Stimulated activated CD4-positive, alpha-beta T cell treated with anti-CD3 and anti-CD28 coated beads, Interleukin-2, amount 100 ng/mL, for 48 hours (primary cell): ENCODE measurements at regions not wholly inside any gene's neighbourhood (a gene's known extent, or its start where the extent isn't known, plus 50 kb on each side); places are given as distances from the start of the nearest gene placed in this dataset.
"Not testable (repeated sequence)": the region's sequence is repeated elsewhere in the genome, so short reads cannot be mapped to it uniquely, and the experiment has no call there.

Source experiments
- DNase-seq, 2 donors: peaks; one replicate each; pipeline ENCODE4 v3.0.0-alpha.2; 2020

DNA sequence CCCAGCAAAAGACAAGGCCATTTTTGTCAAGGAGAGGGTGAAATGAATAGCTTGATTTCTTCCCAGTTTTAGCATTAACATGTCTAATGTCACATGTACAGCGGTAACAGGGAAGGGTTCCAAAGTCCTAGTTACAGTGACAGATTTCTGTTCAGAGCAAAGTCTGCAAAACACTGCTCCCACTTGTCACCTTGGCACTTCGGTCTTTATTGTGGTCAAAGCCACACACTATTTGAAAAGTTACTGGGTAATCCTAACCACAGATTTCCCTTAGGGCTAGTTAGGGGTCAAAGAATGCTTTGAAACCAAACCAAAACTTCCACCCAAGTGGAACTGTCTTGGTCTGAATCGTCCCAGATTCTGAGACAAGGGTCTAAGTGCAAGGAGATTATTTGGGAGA lies 455.6 kb downstream of the HS3ST3B1 start:
- no peak for DNase-seq

DNA sequence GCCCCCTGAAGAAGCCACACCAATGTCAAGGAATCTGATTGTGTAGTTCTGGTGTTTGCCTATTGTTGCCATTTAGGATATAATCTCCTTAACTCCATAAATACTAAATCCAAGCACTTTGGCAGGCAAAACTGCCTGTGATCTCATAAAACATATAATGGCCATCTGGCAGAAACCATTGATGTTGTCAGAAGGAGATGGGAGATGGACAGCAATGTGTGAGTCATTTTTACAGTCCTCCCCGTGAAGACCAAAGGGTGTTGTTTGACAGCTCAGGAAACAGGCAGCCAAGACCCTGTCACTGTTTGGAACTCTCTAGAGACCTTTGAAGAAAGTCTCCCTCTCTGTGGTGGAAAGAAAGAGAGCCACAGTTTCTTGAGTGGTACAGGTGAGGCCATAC lies 454.1 kb downstream of the HS3ST3B1 start:
- DNase-seq, result no peak

DNA sequence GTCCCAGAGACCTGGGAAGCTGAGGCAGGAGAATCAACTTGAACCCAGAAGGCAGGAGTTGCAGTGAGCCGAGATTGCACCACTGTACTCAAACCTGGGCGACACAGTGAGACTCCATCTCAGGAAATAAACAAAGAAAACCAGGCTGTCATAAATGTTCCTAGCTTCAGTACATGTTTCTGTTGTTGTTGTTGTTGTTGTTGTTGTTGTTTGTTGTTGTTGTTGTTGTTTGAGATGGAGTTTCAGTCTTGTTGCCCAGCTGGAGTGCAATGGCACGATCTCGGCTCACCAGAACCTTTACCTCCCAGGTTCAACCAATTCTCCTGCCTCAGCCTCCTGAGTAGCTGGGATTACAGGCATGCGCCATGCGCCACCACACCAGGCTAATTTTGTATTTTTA lies 452.5 kb downstream of the HS3ST3B1 start:
- DNase-seq, result no peak

DNA sequence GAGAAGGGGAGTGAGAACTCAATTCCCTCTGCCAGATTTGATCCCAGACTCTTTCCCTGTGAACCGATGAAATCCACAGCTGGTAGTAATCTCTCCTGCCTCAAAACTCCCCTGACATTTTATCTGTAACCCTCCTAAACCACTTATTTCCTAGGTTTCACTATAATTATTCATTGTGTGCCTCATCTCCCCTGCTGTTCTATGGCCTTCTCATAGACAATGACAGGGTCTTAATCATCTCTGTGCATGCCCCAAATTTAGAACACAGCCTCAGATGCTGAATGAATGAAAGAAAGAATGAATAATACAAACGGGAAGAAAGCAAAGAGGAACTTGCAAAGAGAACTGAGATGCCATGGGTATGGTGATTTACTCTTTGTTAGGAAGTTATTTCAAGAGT lies 451.1 kb downstream of the HS3ST3B1 start:
- no peak for DNase-seq

DNA sequence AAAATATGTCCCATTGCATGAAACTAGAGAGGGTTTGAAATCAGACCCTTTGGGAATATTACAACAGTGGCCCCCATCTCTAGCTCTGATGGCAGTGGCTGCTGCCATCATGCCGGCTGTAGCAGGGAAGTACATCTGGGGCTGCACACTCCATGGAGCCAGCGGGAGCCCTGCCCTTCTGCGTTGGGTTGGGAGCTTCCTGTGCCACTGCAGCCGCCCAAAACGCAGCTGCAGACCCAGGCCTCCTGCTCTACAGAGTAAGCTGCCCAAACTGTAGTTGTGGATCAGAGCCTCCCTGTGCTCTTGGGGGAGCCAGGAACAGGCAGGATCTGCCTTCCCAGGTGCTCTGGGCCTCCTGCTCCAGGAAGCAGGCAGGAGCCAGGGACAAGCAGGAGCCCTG lies 450.0 kb downstream of the HS3ST3B1 start:
- no peak for DNase-seq

DNA sequence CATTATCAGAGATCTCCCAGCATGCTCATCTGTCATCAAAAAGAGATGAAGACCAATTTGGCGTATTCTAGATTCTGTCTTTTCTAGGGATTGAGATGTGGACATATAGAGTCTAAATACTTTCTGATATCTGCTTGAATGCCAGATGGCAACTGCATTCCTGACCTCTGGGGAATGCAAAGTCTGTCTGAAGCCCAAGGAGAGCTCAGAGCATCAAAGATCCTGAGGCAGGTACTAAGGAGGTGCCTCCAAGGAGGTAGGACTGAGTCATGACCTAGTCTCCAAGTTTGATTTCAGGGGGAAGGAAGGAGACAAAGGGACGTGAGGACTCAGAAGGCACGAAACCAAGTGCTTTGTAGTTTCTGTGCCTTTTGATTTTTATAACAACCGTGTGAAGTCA lies 448.4 kb downstream of the HS3ST3B1 start:
- no peak for DNase-seq

DNA sequence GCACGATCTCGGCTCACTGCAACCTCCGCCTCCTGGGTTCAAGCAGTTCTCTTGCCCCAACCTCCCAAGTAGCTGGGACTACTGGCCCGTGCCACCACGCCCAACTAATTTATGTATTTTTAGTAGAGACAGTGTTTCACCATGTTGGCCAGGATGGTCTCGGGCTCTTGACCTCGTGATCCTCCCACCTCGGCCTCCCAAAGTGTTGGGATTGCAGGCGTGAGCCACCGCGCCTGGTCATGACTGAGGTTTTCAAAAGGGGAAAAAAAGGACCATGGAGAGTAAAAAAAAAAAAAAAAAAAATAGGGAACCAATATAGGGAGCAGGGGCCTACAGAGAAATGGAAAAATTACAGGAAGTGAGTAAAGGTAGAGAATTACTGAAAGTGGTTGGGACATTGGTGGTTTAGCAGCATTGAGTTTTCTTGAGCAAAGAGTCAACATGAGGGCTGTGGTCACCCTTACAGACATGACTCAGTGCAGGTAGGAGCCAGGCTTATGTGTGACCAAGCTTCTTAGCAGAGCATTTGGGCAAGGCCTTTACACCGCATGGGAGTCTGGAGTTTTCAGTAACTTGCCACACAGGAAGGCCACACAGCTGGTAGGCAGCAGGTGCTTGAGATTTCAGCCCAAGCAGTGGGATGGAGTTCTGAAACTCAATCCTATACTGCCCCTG lies 447.3 kb downstream of the HS3ST3B1 start:
- DNase-seq, result no peak

DNA sequence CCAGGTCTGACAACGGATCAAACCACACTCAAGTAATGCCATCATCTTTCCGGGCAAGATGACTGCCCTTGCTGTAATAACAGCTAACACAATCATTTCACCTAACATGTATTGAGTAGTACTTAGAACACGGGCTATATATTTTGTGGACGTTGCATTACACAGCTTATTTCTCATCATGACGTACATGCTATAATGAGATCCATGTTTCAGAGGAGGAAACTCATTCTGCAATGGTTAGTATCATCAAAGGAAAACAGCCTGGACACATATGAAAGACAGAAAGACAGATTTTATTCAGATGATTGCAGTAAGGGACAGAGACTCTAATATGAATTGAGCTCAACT lies 446.7 kb downstream of the HS3ST3B1 start:
- DNase-seq, result no peak

DNA sequence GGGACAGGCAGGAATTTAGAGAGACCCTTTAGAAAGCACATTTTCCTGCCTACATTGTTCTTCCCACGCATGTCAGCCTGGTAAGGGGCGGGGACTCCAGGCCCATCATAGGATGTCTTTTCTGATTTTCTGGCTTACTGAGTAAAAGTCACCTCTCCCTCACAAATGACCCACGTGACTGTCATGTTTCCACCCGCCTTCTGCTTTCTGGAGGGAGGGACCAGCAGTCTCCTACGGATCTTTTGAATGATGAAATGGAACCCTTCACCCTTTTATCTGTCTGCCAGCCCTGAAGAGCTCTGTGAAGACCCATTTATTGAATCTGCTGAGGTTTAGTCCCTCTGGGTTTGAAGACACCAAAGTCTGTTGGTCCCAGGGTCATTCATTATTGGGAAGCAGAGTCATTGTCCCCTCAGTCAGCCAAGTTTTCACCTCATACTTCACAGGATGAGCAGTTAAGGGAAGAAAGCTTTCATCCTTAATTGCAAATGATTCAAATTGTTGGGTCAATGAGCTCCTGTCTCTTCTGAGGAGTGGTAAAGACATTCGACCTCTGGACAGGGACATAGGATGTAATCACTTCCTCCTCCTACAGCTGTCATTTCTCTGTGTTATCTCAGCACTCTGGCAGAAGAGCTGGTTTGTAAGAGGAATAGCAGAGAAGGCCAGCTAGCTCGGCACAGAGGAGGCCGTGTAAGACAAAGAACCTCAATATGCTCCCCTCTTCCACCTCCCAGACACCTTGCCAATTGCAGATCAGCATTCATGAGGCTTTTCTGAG lies 446.1 kb downstream of the HS3ST3B1 start:
- DNase-seq, result no peak

DNA sequence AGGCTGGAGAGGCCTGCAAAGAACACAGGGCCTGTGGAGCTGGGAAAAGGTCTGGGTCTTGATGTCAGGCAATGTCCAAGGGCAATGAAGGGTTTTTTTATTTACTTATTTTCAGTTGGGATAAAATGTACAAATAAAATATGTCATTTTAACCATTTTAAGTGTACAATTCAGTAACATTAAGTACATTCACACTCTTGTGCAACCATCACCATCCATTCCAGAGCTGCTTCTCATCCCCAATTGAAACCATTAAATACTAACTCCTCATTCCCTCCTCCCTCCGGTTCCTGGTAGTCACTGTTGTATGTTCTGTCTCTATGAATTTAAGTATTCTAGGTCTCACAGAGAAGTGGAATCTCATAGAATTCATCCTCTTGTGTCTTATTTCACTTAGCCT lies 444.7 kb downstream of the HS3ST3B1 start:
- no peak for DNase-seq

DNA sequence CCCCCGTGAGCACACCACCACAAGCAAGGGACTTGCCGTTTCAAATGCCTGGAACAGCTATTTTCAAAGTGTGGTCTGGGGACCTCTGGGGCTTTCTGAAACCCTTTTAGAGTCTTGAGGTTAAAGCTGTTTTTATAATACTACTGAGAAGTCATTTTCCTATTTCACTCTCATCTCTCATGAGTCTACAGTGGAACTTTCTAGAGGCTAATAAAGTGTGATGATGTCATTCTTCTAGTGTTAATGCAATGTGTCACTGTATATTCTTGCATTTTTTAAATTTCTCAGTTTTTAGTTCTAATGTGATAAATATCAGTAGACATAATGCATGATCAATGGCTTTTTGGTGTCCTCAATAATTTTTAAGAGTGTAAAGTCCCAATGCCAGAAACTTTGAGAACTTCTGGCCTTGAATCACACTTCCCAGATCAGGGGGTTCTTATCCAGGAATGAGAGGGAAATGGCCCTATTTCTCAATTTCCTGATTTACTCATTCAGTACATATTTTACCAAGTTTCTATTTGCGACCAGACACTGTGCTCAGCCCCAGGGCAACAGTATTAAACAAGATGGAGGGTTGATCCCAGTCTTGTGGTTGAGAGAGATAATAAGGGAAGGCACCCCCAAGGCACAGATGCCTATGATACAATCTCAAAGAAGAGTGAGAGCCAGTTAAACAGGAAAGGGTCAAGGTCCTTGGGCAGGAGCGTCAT lies 444.0 kb downstream of the HS3ST3B1 start:
- no peak for DNase-seq

DNA sequence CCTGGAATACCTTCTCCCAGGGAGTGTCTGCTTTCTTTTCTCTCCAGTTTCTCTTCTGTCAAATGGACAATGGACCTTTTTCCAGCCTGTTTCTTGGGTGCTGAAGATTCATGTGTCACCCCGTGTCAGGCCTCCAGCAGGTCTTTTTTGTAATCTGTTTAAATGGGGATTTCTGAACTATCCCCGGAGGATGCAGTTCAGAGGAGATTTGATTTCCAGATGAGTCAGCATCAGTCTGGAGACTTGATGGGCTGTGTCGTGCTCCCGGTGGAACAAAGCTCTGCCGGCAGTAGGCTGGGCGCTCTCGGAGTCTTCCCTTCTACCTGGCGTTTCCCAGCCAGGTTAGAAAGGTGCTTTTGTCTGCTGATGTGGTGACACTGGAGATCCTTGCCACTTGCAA lies 440.6 kb downstream of the HS3ST3B1 start:
- DNase-seq, result no peak

DNA sequence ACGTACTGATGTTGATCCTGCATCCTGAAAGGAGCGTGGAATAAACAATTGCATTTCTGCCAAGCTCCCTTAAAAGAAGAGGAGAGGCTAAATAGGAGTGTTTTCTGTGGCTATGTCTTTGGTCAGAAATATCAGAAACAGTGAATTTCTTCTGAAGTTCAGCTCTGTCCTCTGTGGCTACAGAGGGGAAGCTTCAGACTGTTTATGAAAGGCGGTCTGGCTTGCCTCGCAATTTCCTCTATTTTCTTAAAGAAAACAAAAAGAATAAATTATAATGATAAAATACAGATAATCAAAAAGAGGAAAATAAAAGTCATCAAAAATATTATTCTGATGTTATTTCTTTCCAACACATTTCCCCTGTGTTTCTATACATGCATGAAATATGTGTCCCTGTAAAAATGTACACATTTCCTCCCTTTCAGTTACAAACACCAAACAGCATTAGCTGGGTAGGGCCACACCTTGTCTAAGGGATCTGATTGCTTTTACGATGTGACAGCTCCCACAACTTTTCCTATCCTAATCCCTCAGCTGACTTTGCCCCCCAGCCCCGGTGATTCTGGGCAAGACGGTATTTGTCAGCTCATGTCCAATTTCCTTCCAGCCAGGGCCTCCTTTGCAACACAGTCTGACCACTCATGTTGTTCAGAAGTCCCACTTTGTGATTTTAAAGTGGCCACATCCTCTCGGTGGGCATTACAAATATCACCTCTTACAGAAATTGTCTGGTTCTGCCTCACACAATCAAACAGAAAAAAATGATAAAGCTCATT lies 439.0 kb downstream of the HS3ST3B1 start:
- DNase-seq, result no peak

DNA sequence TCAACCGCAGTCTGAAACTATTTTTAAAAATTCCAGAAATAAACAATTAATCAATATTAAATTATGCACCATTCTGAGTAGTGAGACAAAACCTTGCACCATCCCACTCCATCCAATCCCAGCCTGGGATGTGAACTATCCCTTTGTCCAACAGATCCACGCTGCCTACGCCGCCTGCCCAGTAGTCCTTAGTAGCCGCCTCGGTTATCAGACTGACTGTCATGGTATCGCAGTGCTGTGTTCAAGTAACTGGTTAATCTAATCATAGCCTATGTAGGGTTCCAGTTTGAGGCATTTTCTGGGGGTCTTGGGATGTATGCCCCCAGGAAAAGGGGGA lies 437.7 kb downstream of the HS3ST3B1 start:
- DNase-seq, result no peak

DNA sequence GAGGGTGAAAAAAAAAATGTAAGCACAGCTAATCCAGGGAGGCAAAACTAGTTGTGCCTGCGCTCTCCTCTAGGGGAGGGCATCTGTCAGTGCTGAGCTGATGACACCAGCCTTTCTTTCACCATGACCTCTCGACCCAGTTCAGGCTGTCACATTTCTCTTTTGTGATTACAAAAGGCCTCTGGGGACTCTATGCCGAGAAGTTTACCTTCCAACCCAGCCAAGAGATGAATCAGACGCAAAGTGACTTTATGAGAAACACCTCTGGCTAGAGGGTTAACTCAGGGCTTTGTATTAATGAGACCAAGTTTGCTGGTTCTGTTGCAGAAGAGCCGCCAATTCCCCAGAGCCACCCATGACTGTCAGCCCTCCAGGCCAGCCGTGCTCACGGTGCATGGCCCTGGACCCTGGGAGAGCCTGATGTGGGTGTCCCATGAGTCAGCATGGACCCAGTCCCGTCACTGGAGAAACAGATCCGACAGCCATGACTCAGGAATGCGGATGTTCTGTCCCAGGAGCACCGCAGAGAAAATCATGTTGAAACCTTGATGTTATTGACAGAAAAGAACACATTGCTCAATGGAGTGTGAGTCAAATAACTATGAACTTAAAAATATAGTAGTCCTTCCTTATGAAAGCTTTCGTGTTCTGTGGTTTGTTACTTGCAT lies 437.2 kb downstream of the HS3ST3B1 start:
- no peak for DNase-seq

DNA sequence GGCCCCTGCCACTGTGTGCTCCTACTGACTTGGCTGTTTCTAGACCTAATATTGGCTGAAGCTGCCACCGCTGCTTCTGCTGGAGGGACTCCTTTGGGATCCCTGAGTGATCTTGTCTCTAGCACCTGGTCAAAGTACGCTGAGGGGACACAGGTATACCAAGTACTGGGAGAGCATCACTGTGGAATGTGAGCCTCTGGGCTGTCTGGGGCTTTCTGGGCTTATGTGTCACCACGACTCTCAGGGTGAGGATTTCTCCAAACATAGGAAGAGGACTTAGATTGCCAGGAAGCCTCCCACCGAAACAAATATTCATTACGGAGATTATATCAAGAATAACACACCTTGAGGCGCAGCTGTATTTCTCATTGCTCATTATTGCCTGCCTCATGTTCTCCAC lies 435.8 kb downstream of the HS3ST3B1 start:
- no peak for DNase-seq

DNA sequence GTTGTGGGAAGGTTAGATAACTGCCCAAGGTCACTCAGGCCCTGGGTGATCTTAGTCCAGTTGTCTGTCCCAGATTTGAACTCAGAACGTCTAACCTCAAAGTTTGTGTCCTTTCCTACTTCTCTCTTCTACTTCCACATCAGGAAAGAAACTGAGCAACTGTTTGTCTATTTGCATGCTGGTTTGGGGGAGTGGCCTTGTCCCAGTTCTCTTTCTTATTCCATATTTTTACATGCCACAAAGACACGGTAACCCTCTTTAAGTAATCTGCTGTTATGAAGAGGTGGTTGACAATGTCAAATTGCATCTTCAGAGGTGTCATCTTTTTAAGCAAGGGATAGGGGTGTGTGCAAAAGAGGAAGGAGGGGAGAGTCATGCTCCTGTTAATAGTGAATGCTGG lies 432.5 kb downstream of the HS3ST3B1 start:
- no peak for DNase-seq

DNA sequence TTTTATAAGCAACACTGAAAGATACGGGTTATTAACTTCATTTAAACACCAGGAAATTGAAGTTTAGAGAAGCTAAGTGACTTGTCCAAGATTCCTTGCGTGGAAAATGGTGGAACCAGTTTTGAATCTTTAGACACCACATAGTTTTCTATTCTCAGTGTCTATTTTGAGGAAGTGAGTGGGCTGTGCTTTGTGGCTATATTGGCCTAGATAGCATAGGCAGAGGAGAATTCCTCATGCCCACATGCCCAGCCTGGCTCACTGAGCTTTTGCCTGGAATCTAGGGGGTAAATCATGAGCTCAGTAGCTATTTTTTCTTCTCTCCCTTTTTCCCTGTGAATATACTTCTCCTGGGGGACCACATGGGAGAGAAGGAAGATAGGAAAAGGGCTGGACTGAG lies 431.3 kb downstream of the HS3ST3B1 start:
- no peak for DNase-seq

DNA sequence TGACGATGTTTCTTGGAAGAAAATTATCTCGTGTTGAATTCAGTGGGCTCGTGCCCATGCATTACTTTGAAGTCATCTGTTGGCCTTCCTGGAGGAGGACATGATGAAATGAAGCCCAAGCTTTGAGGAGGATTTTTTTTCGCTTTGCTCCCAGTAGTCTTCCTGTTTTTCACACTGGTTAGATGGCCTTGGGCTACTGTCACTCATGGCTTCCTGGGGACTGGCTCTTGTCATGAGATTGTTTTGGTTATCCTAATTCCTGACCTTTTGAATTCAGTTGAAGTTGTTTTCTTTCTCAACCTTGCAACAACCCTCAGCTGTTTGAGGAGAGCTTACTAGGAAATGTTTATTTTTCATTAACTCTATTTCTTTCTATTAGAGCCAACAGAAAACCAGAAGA lies 430.7 kb downstream of the HS3ST3B1 start:
- no peak for DNase-seq

DNA sequence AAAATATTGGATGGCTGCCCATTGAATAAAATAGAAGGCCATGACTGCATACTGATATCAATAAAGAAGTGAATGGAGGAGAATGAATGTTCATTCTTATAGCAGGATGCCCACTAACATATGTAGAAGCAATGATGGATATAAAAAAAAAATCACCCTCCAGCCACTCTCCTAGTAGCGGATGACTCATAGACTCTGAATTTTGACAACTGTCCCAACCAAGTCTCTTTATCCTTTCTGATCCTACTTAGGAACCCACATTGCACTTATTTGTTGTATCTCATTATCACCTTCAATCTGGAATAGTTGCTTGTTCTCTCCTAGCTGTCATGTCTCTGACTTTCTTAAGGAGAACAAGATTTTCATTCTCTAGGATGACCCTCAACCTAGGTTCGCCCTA lies 429.9 kb downstream of the HS3ST3B1 start:
- DNase-seq, result no peak

DNA sequence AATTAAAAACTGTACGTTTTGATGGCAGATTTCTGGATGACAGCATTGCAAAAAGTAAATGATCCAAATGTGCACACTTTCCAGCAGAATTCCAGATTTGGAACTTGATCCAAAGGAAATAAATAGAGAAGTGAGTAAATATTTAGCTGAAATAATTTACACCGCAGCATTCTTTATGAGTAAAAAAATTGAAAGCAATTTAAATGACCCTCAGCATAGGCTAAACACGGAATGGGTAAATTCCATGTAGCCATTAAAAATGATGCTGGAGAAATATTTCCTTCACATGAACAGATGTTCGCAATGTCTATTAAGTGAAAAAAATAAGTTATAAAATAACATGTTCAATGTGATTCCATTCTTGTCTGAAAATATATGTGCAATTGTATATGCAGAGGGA lies 424.8 kb downstream of the HS3ST3B1 start:
- DNase-seq, result no peak

DNA sequence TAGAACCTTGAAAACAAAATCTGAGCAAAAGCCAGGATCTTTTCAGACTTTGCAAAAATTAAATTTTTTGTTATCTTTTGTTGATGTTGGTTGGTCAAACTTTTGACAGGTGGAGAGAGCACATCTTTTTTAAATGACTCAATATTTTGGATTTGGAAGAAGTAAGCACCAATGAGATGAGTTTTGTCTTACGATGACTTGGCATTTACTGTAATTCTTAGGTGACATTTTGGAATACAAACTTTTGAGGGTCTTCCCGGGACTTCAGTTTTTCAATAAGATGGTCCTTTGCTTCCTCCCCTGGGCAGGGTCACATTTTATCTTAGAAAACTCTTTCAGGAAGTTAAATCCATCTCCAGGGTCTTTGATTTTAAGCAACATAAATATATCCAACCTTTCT lies 423.9 kb downstream of the HS3ST3B1 start:
- DNase-seq, result no peak

DNA sequence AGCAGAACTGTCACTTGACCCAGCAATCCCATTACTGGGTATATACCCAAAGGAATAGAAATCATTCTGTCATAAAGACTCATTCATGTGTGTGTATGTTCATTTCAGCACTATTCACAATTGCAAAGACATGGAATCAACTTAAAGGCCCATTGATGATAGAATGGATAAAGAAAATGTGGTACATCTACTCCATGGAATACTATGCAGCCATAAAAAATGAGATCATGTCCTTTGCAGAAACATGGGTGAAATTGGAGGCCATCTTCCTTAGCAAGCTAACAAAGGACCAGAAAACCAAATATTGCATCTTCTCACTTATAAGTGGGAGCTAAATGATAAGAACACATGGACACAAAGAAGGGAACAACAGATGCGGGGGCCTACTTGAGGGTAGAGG lies 422.5 kb downstream of the HS3ST3B1 start:
- not testable (repeated sequence) for DNase-seq
